MM.1S (cell line): ENCODE measurements at regions not wholly inside any gene's neighbourhood (a gene's known extent, or its start where the extent isn't known, plus 50 kb on each side); places are given as distances from the start of the nearest gene placed in this dataset.

ENCODE experiments used
- DNase-seq: peaks from one replicate; pipeline ENCODE4 v3.0.0-alpha.2; 2015
- H2AFZ ChIP-seq: fragments of 300-600 bp; sonication (generic); 2 replicates; pipeline ENCODE4 v1.6.0; 2016; ENCODE audit warnings: antibody characterized with exemption, low read length
- H3F3A ChIP-seq: fragments of 300-600 bp; sonication (generic); 2 replicates; pipeline ENCODE4 v1.6.1; 2016; ENCODE audit warnings: mild to moderate bottlenecking, antibody characterized with exemption, low read length, moderate library complexity, mixed read lengths; ENCODE audit not compliant: insufficient read depth
- H3K27ac ChIP-seq: fragments of 300-600 bp; sonication (generic); 2 replicates; pipeline ENCODE4 v1.5.1; 2016; ENCODE audit warnings: mild to moderate bottlenecking, low read length
- H3K27me3 ChIP-seq: fragments of 300-600 bp; sonication (generic); replicated peaks from 2 replicates; pipeline ENCODE4 v1.6.0; 2016; ENCODE audit warnings: low read length; ENCODE audit not compliant: insufficient read depth
- H3K36me3 ChIP-seq: fragments of 300-600 bp; sonication (generic); replicated peaks from 2 replicates; pipeline ENCODE4 v1.6.1; 2016; ENCODE audit warnings: mild to moderate bottlenecking, low read length, mixed read lengths; ENCODE audit not compliant: insufficient read depth
- H3K4me1 ChIP-seq: fragments of 300-600 bp; sonication (generic); 2 replicates; pipeline ENCODE4 v1.6.1; 2016; ENCODE audit warnings: low read length, mixed read lengths
- H3K4me2 ChIP-seq: fragments of 300-600 bp; sonication (generic); 2 replicates; pipeline ENCODE4 v1.6.0; 2016; ENCODE audit warnings: low read depth, low read length
- H3K4me3 ChIP-seq: fragments of 300-600 bp; sonication (generic); 2 replicates; pipeline ENCODE4 v1.5.1; 2016; ENCODE audit warnings: low read length, mixed read lengths
- H3K79me2 ChIP-seq: fragments of 300-600 bp; sonication (generic); 2 replicates; pipeline ENCODE4 v1.6.1; 2016; ENCODE audit warnings: mixed run types, low read length, mixed read lengths
- H3K9ac ChIP-seq: fragments of 300-600 bp; sonication (generic); 2 replicates; pipeline ENCODE4 v1.6.1; 2016; ENCODE audit warnings: low read length, mixed read lengths
- H3K9me2 ChIP-seq: fragments of 300-600 bp; sonication (generic); replicated peaks from 2 replicates; pipeline ENCODE4 v1.6.1; 2016; ENCODE audit warnings: mild to moderate bottlenecking, low read length, mixed read lengths; ENCODE audit not compliant: insufficient read depth
- H3K9me3 ChIP-seq: fragments of 300-600 bp; sonication (generic); replicated peaks from 2 replicates; pipeline ENCODE4 v1.6.1; 2016; ENCODE audit warnings: mild to moderate bottlenecking, low read length, mixed read lengths; ENCODE audit not compliant: insufficient read depth
- H4K20me1 ChIP-seq: fragments of 300-600 bp; sonication (generic); 2 replicates; pipeline ENCODE4 v1.6.1; 2016; ENCODE audit warnings: mild to moderate bottlenecking, low read length, moderate library complexity, mixed read lengths; ENCODE audit not compliant: insufficient read depth
- CTCF ChIP-seq: fragments of 300-600 bp; sonication (generic); IDR thresholded peaks from 2 replicates; pipeline ENCODE4 v1.5.1; 2016; ENCODE audit warnings: antibody characterized with exemption, low read length, mixed read lengths
- EZH2 ChIP-seq: fragments of 300-600 bp; sonication (generic); optimal IDR thresholded peaks from 2 replicates; pipeline ENCODE3; 2017; ENCODE audit warnings: low read depth, mild to moderate bottlenecking, antibody characterized with exemption, low read length, mixed read lengths
- EZH2phosphoT487 ChIP-seq: fragments of 300-600 bp; sonication (generic); IDR thresholded peaks from 2 replicates; pipeline ENCODE4 v1.6.1; 2018; ENCODE audit warnings: antibody characterized with exemption, low read length

DNA sequence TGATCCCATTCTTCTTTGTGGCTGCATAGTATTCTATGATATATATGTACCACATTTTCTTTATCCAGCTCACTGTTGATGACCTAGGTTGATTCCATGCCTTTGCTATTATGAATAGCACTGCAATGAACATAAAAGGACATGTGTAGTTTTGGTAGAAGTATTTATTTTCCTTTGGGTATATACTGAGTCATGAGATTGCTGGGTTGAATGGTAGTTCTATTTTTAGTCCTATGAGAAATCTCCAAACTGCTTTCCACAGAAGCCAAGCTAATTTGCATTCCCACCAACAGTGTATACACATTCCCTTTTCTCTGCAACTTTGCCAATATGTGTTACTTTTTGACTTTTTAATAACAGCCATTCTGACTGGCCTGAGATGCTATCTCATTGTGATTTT is 278.3 kb downstream of the PCDH18 start:
- H2AFZ ChIP-seq: no peak overlapping the region
- H3K9me3 ChIP-seq: no peaks in the 10 kb centered on the region
- no peak overlapping the region for H3K4me2 ChIP-seq
- no peaks in the 10 kb centered on the region for H3K9me2 ChIP-seq
- H3K4me3 ChIP-seq: no peak overlapping the region
- no peaks in the 10 kb centered on the region for H3K4me1 ChIP-seq
- TF ChIP-seq EZH2 (no peak), EZH2phosphoT487 (no peak), CTCF (no peak)
- no peaks in the 10 kb centered on the region for H3K79me2 ChIP-seq
- no peaks in the 10 kb centered on the region for H3K27me3 ChIP-seq
- no peaks in the 10 kb centered on the region for H4K20me1 ChIP-seq
- no peak overlapping the region for H3K27ac ChIP-seq
- H3F3A ChIP-seq: no peaks in the 10 kb centered on the region
- no peak for DNase-seq
- H3K36me3 ChIP-seq: no peaks in the 10 kb centered on the region
- H3K9ac ChIP-seq: no peak overlapping the region

DNA sequence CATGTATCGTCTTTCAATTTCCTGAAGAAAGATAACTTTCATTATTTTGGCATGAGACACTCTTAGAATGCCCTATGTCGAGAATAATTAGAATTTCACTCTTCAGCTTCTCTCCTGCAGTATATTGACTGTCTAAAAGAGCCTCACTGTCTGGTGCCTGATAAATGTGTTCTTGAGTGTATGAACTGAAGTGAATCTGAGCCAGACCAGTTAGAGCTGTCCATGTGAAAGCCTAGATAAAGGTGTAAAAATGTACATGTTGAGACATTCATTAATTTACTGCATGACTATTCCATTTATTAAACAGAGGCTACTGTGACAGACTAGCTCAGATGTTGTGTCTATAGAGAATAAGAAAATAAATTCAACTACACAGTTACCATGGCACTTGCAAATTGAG is 283.2 kb downstream of the PCDH18 start:
- H3F3A ChIP-seq: no peaks in the 10 kb centered on the region
- DNase-seq: no peak
- H3K4me3 ChIP-seq: no peak overlapping the region
- no peak overlapping the region for H3K4me2 ChIP-seq
- no peaks in the 10 kb centered on the region for H3K9me2 ChIP-seq
- no peaks in the 10 kb centered on the region for H3K36me3 ChIP-seq
- H3K4me1 ChIP-seq: no peaks in the 10 kb centered on the region
- no peak overlapping the region for H3K9ac ChIP-seq
- no peaks in the 10 kb centered on the region for H4K20me1 ChIP-seq
- H3K27me3 ChIP-seq: no peaks in the 10 kb centered on the region
- no peak overlapping the region for H2AFZ ChIP-seq
- no peaks in the 10 kb centered on the region for H3K79me2 ChIP-seq
- no peak overlapping the region for H3K27ac ChIP-seq
- no peak for TF ChIP-seq EZH2
- no peak for TF ChIP-seq CTCF
- TF ChIP-seq EZH2phosphoT487: no peak
- no peaks in the 10 kb centered on the region for H3K9me3 ChIP-seq

GRCh38 chr4:137238456-137239162 is 293.7 kb downstream of the PCDH18 start:
- H3K4me2 ChIP-seq: no peak overlapping the region
- H3K4me1 ChIP-seq: no peaks in the 10 kb centered on the region
- H3K79me2 ChIP-seq: no peaks in the 10 kb centered on the region
- no peaks in the 10 kb centered on the region for H4K20me1 ChIP-seq
- no peak overlapping the region for H2AFZ ChIP-seq
- no peaks in the 10 kb centered on the region for H3K36me3 ChIP-seq
- no peaks in the 10 kb centered on the region for H3F3A ChIP-seq
- H3K9me3 ChIP-seq: no peaks in the 10 kb centered on the region
- no peak overlapping the region for H3K9ac ChIP-seq
- no peak for TF ChIP-seq CTCF
- TF ChIP-seq EZH2phosphoT487: no peak
- no peak for TF ChIP-seq EZH2
- no peaks in the 10 kb centered on the region for H3K27me3 ChIP-seq
- no peaks in the 10 kb centered on the region for H3K9me2 ChIP-seq
- H3K4me3 ChIP-seq: no peak overlapping the region
- H3K27ac ChIP-seq: no peak overlapping the region
- DNase-seq: no peak
